ENCODE measurements at regions not wholly inside any gene's neighbourhood (a gene's known extent, or its start where the extent isn't known, plus 50 kb on each side); places are given as distances from the start of the nearest gene placed in this dataset.

GRCh38 chr3:148408667-148409066, 289.0 kb upstream of the AGTR1 start:
- no peak for DNase-seq (ENCODE audit: low spot score)
- TF ChIP-seq, protein P1, sequence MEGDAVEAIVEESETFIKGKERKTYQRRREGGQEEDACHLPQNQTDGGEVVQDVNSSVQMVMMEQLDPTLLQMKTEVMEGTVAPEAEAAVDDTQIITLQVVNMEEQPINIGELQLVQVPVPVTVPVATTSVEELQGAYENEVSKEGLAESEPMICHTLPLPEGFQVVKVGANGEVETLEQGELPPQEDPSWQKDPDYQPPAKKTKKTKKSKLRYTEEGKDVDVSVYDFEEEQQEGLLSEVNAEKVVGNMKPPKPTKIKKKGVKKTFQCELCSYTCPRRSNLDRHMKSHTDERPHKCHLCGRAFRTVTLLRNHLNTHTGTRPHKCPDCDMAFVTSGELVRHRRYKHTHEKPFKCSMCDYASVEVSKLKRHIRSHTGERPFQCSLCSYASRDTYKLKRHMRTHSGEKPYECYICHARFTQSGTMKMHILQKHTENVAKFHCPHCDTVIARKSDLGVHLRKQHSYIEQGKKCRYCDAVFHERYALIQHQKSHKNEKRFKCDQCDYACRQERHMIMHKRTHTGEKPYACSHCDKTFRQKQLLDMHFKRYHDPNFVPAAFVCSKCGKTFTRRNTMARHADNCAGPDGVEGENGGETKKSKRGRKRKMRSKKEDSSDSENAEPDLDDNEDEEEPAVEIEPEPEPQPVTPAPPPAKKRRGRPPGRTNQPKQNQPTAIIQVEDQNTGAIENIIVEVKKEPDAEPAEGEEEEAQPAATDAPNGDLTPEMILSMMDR (conservative IDR thresholded peaks at IDR 0.05; ENCODE audit: low read depth): no peak
- CTCF ChIA-PET: no interaction called here
- POLR2A ChIA-PET (ENCODE audit: low non-redundant PET): no interaction called here
- H3K27ac ChIP-seq: no peak overlapping the region

DNA sequence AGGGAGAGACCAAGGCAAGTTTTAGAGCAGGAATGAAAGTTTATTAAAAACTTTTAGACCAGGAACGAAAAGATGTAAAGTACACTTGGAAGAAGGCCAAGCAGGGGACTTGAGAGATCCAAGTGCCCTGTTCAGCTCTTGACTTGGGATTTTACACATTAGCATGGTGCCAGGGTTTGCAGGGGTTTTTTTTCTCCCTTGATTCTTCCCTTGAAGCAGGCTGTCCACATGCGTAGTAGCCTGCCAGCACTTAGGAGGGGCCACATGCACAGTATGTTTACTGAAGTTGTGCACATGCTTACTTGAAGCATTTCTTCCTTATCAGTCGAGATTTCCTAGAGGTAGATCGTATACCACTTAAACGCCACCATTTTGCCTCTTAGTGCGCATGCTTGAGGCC, 277.5 kb upstream of the AGTR1 start:
- TF ChIP-seq, protein P1 (conservative IDR thresholded peaks at IDR 0.05; ENCODE audit: low read depth): no peak
- no peak overlapping the region for H3K27ac ChIP-seq
- DNase-seq (ENCODE audit: low spot score): no peak
- ChIA-PET POLR2A (ENCODE audit: low non-redundant PET) (no interaction called here), CTCF (no interaction called here)

DNA sequence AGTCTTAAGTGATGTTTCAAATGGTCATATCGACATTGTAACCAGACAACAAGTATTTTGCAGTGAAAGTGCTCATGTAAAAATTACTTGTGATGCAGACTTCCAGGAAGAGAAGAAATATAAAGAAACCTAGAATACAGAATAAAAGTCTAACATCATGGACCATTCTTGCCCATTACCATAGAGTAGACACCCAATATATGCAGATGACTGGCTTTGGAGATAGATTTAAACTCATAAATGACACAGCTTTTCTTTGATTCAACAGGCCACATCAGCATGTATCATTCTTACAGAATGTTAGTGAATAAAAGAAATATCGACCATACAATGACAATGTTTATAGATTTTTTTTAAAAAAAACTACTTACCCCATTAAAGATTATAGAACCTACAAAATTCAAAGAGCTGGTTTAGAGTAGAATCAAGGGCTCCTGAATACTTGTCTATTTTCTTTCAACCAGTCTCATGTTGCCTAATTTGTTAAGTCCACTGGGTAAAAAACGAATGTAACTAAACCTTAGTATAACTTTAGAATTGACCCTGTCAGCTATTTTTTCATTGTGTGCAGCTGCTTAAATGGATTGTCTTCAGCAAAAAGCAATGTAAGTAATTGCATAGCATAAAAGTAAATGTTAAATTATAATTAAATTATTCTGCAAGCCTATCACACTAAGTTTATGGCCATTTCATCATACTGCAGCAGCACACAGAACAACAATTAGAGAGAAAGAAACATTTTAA, 268.7 kb upstream of the AGTR1 start:
- TF ChIP-seq, protein P1 (conservative IDR thresholded peaks at IDR 0.05; ENCODE audit: low read depth): no peak
- no peak overlapping the region for H3K27ac ChIP-seq
- POLR2A ChIA-PET (ENCODE audit: low non-redundant PET): no interaction called here
- CTCF ChIA-PET: no interaction called here
- DNase-seq (ENCODE audit: low spot score): no peak

- no peak for DNase-seq (ENCODE audit: low spot score)
- TF ChIP-seq, protein P1 (conservative IDR thresholded peaks at IDR 0.05; ENCODE audit: low read depth): no peak
- H3K27ac ChIP-seq: no peak overlapping the region
- POLR2A ChIA-PET (ENCODE audit: low non-redundant PET): no interaction called here
- CTCF ChIA-PET: no interaction called here
These were observed 264.0 kb upstream of the AGTR1 start for GRCh38 chr3:148433665-148434064.

DNA sequence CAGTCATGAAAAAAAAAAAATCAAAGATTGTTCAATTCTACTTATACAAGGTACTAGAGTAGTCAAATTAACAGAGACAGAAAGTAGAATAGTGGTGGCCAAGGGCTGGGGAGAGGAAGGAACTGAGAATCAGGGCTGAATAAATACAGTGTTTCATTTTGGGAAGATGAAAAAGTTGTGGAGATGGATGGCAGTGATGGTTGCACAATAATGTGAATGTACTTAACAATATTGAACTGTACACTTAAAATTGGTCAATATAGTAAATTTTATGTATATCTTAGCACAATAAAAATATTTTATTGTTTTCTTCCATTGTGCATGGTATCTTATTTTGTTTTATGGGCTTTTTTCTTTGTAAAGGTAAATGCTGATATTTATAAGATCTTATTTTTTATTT, 262.2 kb upstream of the AGTR1 start:
- H3K27ac ChIP-seq: no peak overlapping the region
- ChIA-PET POLR2A (ENCODE audit: low non-redundant PET) (no interaction called here), CTCF (no interaction called here)
- DNase-seq (ENCODE audit: low spot score): no peak
- TF ChIP-seq, protein P1 (conservative IDR thresholded peaks at IDR 0.05; ENCODE audit: low read depth): no peak

- DNase-seq (ENCODE audit: low spot score): no peak
- CTCF ChIA-PET: interaction anchor here (0.5 kb wide), 1 partner anchor 359 kb away, joined by 4 read pairs; no protein-coding TSS in a partner anchor
- POLR2A ChIA-PET (ENCODE audit: low non-redundant PET): no interaction called here
- TF ChIP-seq, protein P1 (conservative IDR thresholded peaks at IDR 0.05; ENCODE audit: low read depth): no peak
- no peak overlapping the region for H3K27ac ChIP-seq
These were observed 258.4 kb upstream of the AGTR1 start for GRCh38 chr3:148439254-148439822.

Measured in RWPE1 (cell line).